Liver (tissue), 7 donors: ENCODE measurements at regions not wholly inside any gene's neighbourhood (a gene's known extent, or its start where the extent isn't known, plus 50 kb on each side); places are given as distances from the start of the nearest gene placed in this dataset.

Experiments used
- DNase-seq: peaks from one replicate; pipeline ENCODE4 v3.0.0-alpha.2; 2017; ENCODE audit warnings: low spot score
- H3K27ac ChIP-seq, 2 donors: one replicate each; pipeline ENCODE4 v1.7.0; 2013; ENCODE audit warnings: inconsistent platforms in 2 of 2, low read length in 2 of 2, control low read depth in 1 of 2, low read depth in 1 of 2, mild to moderate bottlenecking in 1 of 2
- H3K27me3 ChIP-seq, 4 donors: one replicate each; pipeline versions ENCODE4 v1.6.1 to v1.7.0; 2013; ENCODE audit warnings: low read length in 3 of 4, inconsistent platforms in 1 of 4, mild to moderate bottlenecking in 1 of 4, moderate library complexity in 1 of 4; ENCODE audit not compliant: control insufficient read depth in 4 of 4, insufficient read depth in 4 of 4
- H3K36me3 ChIP-seq, 4 donors: one replicate each; pipeline versions ENCODE4 v1.6.1 to v1.7.0; 2013; ENCODE audit warnings: low read length in 3 of 4, mild to moderate bottlenecking in 3 of 4, low read depth in 1 of 4, moderate library complexity in 1 of 4; ENCODE audit not compliant: control insufficient read depth in 4 of 4, insufficient read depth in 3 of 4
- H3K4me1 ChIP-seq, 4 donors: one replicate each; pipeline versions ENCODE4 v1.6.1 to v1.7.0; 2013; ENCODE audit warnings: low read length in 3 of 4, mild to moderate bottlenecking in 3 of 4, moderate library complexity in 1 of 4; ENCODE audit not compliant: control insufficient read depth in 4 of 4, insufficient read depth in 4 of 4
- H3K4me3 ChIP-seq, 3 donors: one replicate each; pipeline versions ENCODE4 v1.6.1 to v1.7.0; 2013; ENCODE audit warnings: low read length in 3 of 3, control low read depth in 1 of 3, low read depth in 1 of 3, mild to moderate bottlenecking in 1 of 3
- H3K9ac ChIP-seq, 2 donors: one replicate each; pipeline ENCODE4 v1.7.0; 2013; ENCODE audit warnings: low read length in 2 of 2, mild to moderate bottlenecking in 2 of 2, moderate library complexity in 2 of 2, control low read depth in 1 of 2, low read depth in 1 of 2
- H3K9me3 ChIP-seq, 4 donors: one replicate each; pipeline versions ENCODE4 v1.6.1 to v1.7.0; 2013; ENCODE audit warnings: low read length in 3 of 4; ENCODE audit not compliant: control insufficient read depth in 4 of 4
- ATF3 ChIP-seq: IDR thresholded peaks from 2 replicates; pipeline ENCODE4 v1.6.1; 2016; ENCODE audit warnings: antibody characterized with exemption
- FOXA1 ChIP-seq: IDR thresholded peaks from 2 replicates; pipeline ENCODE4 v1.6.1; 2016; ENCODE audit warnings: antibody characterized with exemption
- GABPA ChIP-seq, 2 donors: IDR thresholded peaks in 1 of 2; conservative IDR thresholded peaks in 1 of 2; 2 replicates each; pipeline ENCODE4 v1.6.1; 2016; ENCODE audit warnings: antibody characterized with exemption in 2 of 2, mild to moderate bottlenecking in 1 of 2, moderate library complexity in 1 of 2
- JUND ChIP-seq, 2 donors: IDR thresholded peaks; 2 replicates each; pipeline ENCODE4 v1.6.1; 2016; ENCODE audit warnings: antibody characterized with exemption in 2 of 2
- MAX ChIP-seq: IDR thresholded peaks from 2 replicates; pipeline ENCODE4 v1.6.1; 2016; ENCODE audit warnings: antibody characterized with exemption
- NR2F2 ChIP-seq: IDR thresholded peaks from 2 replicates; pipeline ENCODE4 v1.6.1; 2016; ENCODE audit warnings: antibody characterized with exemption
- REST ChIP-seq: IDR thresholded peaks from 2 replicates; pipeline ENCODE4 v1.6.1; 2016; ENCODE audit warnings: antibody characterized with exemption, mild to moderate bottlenecking
- RXRA ChIP-seq, 2 donors: IDR thresholded peaks; 2 replicates each; pipeline ENCODE4 v1.6.1; 2017 to 2018; ENCODE audit warnings: antibody characterized with exemption in 2 of 2, mild to moderate bottlenecking in 1 of 2
- SP1 ChIP-seq: IDR thresholded peaks from 2 replicates; pipeline ENCODE4 v1.6.1; 2018; ENCODE audit warnings: antibody characterized with exemption, mild to moderate bottlenecking
- TAF1 ChIP-seq: conservative IDR thresholded peaks from 2 replicates; pipeline ENCODE4 v1.6.1; 2016; ENCODE audit warnings: antibody characterized with exemption, mild to moderate bottlenecking
- ZBTB33 ChIP-seq: IDR thresholded peaks from 2 replicates; pipeline ENCODE4 v1.6.1; 2016; ENCODE audit warnings: antibody characterized with exemption
- WGBS: extraction: QIAGEN DNeasy Blood & Tissue Kit; methylation state at CpG from one replicate; pipeline ENCODE4 v1.1.7; 2013; 5-methylcytosine and 5-hydroxymethylcytosine counted together
- donor health status: healthy.
- donor health status: healthy.
- donor health status: healthy.
- donor health status: healthy.

GRCh38 chr3:82085851-82086475, 324.5 kb upstream of the GBE1 start:
- Histone ChIP-seq H3K36me3 (no peaks in the 10 kb centered on the region), H3K27ac (no peak overlapping the region), H3K4me3 (no peak overlapping the region), H3K9ac (no peak overlapping the region), H3K9me3 (no peaks in the 10 kb centered on the region), H3K27me3 (no peaks in the 10 kb centered on the region), H3K4me1 (no peaks in the 10 kb centered on the region)
- WGBS, result 44% methylated on average over 5 of the region's 5 CpGs
- DNase-seq, result no peak
- TF ChIP-seq RXRA (IDR thresholded peaks at IDR 0.05), result no peak
- TF ChIP-seq REST, result no peak
- TF ChIP-seq SP1, result no peak
- TF ChIP-seq MAX, result no peak
- TF ChIP-seq TAF1, result no peak
- no peak for TF ChIP-seq FOXA1
- no peak for TF ChIP-seq ATF3
- no peak for TF ChIP-seq GABPA (IDR thresholded peaks at IDR 0.05 in 1 of 2, conservative IDR thresholded peaks at IDR 0.05 in 1 of 2)
- TF ChIP-seq ZBTB33, result no peak

DNA sequence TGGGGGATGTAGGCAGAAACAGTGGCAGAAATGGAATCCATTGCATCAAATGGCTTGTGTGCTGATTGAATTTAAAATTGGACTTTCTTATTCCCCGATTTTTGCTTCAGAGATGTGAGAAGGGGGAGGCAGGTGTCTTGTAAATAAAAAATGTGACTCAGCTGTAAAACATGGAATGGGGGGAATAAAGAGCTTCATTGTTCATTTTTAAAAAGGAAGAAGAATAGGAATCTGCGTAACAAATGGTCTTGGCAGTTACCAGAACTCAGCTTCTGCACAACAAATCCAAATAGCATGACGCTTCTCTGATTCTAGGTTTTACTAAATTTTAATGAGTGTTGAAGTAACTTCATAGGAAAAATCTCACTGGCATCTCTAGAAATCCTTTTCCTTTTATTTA, 323.9 kb upstream of the GBE1 start:
- no peaks in the 10 kb centered on the region for H3K9me3 ChIP-seq
- no peaks in the 10 kb centered on the region for H3K36me3 ChIP-seq
- WGBS, result 74% methylated on average over 3 of the region's 3 CpGs
- H3K4me3 ChIP-seq, result no peak overlapping the region
- no peak overlapping the region for H3K27ac ChIP-seq
- no peaks in the 10 kb centered on the region for H3K4me1 ChIP-seq
- TF ChIP-seq REST (no peak), NR2F2 (no peak), JUND (IDR thresholded peaks at IDR 0.05) (no peak)
- H3K9ac ChIP-seq, result no peak overlapping the region
- no peak for DNase-seq
- no peaks in the 10 kb centered on the region for H3K27me3 ChIP-seq
